GM18868 (cell line): ENCODE measurements at regions not wholly inside any gene's neighbourhood (a gene's known extent, or its start where the extent isn't known, plus 50 kb on each side); places are given as distances from the start of the nearest gene placed in this dataset.
A peak's percentile ranks its signal among the peaks of the same experiment; 100 is the strongest.

Experiments used
- ATAC-seq: cut with Tn5 transposase; IDR thresholded peaks from one replicate; pipeline ENCODE4 v1.9.1; 2021; ENCODE audit warnings: mild to moderate bottlenecking, moderate library complexity; ENCODE audit not compliant: unreplicated experiment

- no peak for ATAC-seq
Measured at GRCh38 chr5:90135779-90136378, 273.7 kb downstream of the CETN3 start.

GRCh38 chr5:90134892-90135291, 274.7 kb downstream of the CETN3 start:
- no peak for ATAC-seq

- no peak for ATAC-seq
Measured at GRCh38 chr5:90134381-90134780, 275.2 kb downstream of the CETN3 start.

- no peak for ATAC-seq
Measured at GRCh38 chr5:90133941-90134340, 275.6 kb downstream of the CETN3 start.

GRCh38 chr5:90131383-90132133, 278.0 kb downstream of the CETN3 start:
- peak; percentile 88 for ATAC-seq

- no peak for ATAC-seq
Measured at GRCh38 chr5:90128551-90128950, 281.0 kb downstream of the CETN3 start.

GRCh38 chr5:90119531-90119971, 290.0 kb downstream of the CETN3 start:
- ATAC-seq = no peak

GRCh38 chr5:90117005-90117404, 292.6 kb downstream of the CETN3 start:
- ATAC-seq = no peak

- no peak for ATAC-seq
Measured at GRCh38 chr5:90113108-90113507, 296.4 kb downstream of the CETN3 start.

GRCh38 chr5:90112033-90112692, 297.4 kb downstream of the CETN3 start:
- ATAC-seq = no peak

GRCh38 chr5:90111364-90112032, 298.1 kb downstream of the CETN3 start:
- no peak for ATAC-seq

- ATAC-seq = no peak
Measured at GRCh38 chr5:90109285-90109684, 300.3 kb downstream of the CETN3 start.

GRCh38 chr5:90099099-90099498, 310.5 kb downstream of the CETN3 start:
- ATAC-seq = no peak

GRCh38 chr5:90097082-90097477, 312.5 kb downstream of the CETN3 start:
- no peak for ATAC-seq

- no peak for ATAC-seq
Measured at GRCh38 chr5:90096415-90097081, 313.0 kb downstream of the CETN3 start.

- no peak for ATAC-seq
Measured at GRCh38 chr5:90095292-90096060, 314.1 kb downstream of the CETN3 start.

GRCh38 chr5:90093751-90094485, 315.6 kb downstream of the CETN3 start:
- no peak for ATAC-seq

- no peak for ATAC-seq
Measured at GRCh38 chr5:90092734-90093133, 316.8 kb downstream of the CETN3 start.

GRCh38 chr5:90084342-90084741, 325.2 kb downstream of the CETN3 start:
- no peak for ATAC-seq
